ENCODE measurements at regions not wholly inside any gene's neighbourhood (a gene's known extent, or its start where the extent isn't known, plus 50 kb on each side); places are given as distances from the start of the nearest gene placed in this dataset.

- TF ChIP-seq CTCF (conservative IDR thresholded peaks at IDR 0.05; ENCODE audit: low read depth in 2 of 2) (no peak), EZH2phosphoT487 (IDR thresholded peaks at IDR 0.05; ENCODE audit: unreplicated experiment) (no peak), POLR2AphosphoS5 (IDR thresholded peaks at IDR 0.05; ENCODE audit: low read depth) (no peak), ETS1 (IDR thresholded peaks at IDR 0.05) (no peak), EZH2 (IDR thresholded peaks at IDR 0.05; ENCODE audit: low read depth, unreplicated experiment) (no peak), REST (IDR thresholded peaks at IDR 0.05; ENCODE audit: unreplicated experiment) (no peak), JUNB (IDR thresholded peaks at IDR 0.05; ENCODE audit: unreplicated experiment) (no peak), NANOG (IDR thresholded peaks at IDR 0.05; ENCODE audit: borderline replicate concordance) (no peak), CREB1 (CRISPR knock-in tag; IDR thresholded peaks at IDR 0.05; ENCODE audit: low read depth) (no peak), STAT1 (IDR thresholded peaks at IDR 0.05; ENCODE audit: unreplicated experiment) (no peak), ZNF331 (CRISPR knock-in tag; IDR thresholded peaks at IDR 0.05; ENCODE audit: low read depth) (no peak), ZNF114 (CRISPR knock-in tag; IDR thresholded peaks at IDR 0.05) (no peak)
- TF ChIP-seq, protein P1, sequence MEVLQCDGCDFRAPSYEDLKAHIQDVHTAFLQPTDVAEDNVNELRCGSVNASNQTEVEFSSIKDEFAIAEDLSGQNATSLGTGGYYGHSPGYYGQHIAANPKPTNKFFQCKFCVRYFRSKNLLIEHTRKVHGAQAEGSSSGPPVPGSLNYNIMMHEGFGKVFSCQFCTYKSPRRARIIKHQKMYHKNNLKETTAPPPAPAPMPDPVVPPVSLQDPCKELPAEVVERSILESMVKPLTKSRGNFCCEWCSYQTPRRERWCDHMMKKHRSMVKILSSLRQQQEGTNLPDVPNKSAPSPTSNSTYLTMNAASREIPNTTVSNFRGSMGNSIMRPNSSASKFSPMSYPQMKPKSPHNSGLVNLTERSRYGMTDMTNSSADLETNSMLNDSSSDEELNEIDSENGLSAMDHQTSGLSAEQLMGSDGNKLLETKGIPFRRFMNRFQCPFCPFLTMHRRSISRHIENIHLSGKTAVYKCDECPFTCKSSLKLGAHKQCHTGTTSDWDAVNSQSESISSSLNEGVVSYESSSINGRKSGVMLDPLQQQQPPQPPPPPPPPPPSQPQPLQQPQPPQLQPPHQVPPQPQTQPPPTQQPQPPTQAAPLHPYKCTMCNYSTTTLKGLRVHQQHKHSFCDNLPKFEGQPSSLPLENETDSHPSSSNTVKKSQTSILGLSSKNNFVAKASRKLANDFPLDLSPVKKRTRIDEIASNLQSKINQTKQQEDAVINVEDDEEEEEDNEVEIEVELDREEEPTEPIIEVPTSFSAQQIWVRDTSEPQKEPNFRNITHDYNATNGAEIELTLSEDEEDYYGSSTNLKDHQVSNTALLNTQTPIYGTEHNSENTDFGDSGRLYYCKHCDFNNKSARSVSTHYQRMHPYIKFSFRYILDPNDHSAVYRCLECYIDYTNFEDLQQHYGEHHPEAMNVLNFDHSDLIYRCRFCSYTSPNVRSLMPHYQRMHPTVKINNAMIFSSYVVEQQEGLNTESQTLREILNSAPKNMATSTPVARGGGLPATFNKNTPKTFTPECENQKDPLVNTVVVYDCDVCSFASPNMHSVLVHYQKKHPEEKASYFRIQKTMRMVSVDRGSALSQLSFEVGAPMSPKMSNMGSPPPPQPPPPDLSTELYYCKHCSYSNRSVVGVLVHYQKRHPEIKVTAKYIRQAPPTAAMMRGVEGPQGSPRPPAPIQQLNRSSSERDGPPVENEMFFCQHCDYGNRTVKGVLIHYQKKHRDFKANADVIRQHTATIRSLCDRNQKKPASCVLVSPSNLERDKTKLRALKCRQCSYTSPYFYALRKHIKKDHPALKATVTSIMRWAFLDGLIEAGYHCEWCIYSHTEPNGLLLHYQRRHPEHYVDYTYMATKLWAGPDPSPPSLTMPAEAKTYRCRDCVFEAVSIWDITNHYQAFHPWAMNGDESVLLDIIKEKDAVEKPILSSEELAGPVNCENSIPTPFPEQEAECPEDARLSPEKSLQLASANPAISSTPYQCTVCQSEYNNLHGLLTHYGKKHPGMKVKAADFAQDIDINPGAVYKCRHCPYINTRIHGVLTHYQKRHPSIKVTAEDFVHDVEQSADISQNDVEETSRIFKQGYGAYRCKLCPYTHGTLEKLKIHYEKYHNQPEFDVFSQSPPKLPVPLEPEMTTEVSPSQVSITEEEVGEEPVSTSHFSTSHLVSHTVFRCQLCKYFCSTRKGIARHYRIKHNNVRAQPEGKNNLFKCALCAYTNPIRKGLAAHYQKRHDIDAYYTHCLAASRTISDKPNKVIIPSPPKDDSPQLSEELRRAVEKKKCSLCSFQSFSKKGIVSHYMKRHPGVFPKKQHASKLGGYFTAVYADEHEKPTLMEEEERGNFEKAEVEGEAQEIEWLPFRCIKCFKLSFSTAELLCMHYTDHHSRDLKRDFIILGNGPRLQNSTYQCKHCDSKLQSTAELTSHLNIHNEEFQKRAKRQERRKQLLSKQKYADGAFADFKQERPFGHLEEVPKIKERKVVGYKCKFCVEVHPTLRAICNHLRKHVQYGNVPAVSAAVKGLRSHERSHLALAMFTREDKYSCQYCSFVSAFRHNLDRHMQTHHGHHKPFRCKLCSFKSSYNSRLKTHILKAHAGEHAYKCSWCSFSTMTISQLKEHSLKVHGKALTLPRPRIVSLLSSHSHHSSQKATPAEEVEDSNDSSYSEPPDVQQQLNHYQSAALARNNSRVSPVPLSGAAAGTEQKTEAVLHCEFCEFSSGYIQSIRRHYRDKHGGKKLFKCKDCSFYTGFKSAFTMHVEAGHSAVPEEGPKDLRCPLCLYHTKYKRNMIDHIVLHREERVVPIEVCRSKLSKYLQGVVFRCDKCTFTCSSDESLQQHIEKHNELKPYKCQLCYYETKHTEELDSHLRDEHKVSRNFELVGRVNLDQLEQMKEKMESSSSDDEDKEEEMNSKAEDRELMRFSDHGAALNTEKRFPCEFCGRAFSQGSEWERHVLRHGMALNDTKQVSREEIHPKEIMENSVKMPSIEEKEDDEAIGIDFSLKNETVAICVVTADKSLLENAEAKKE (CRISPR knock-in tag; IDR thresholded peaks at IDR 0.05) = no peak
These were observed 179.9 kb upstream of the NCKAP5 start for GRCh38 chr2:133748007-133748700.

All from GM23338 (cell line).